ENCODE measurements at regions not wholly inside any gene's neighbourhood (a gene's known extent, or its start where the extent isn't known, plus 50 kb on each side); places are given as distances from the start of the nearest gene placed in this dataset.

- TF ChIP-seq CTCF (IDR thresholded peaks at IDR 0.05): no peak
- TF ChIP-seq POLR2A (IDR thresholded peaks at IDR 0.05): no peak
Measured at GRCh38 chr12:118495296-118495695, 118.9 kb downstream of the SUDS3 start.
